Stimulated activated CD8-positive, alpha-beta memory T cell treated with anti-CD3 and anti-CD28 coated beads, Interleukin-12 subunit alpha, Interleukin-12 subunit beta, amount 100 ng/mL, for 4 hours (primary cell): ENCODE measurements at regions not wholly inside any gene's neighbourhood (a gene's known extent, or its start where the extent isn't known, plus 50 kb on each side); places are given as distances from the start of the nearest gene placed in this dataset.
"Not testable (repeated sequence)": the region's sequence is repeated elsewhere in the genome, so short reads cannot be mapped to it uniquely, and the experiment has no call there.

ENCODE experiments used
- DNase-seq: peaks from one replicate; pipeline ENCODE4 v3.0.0-alpha.2; 2020; ENCODE audit warnings: low read depth

DNA sequence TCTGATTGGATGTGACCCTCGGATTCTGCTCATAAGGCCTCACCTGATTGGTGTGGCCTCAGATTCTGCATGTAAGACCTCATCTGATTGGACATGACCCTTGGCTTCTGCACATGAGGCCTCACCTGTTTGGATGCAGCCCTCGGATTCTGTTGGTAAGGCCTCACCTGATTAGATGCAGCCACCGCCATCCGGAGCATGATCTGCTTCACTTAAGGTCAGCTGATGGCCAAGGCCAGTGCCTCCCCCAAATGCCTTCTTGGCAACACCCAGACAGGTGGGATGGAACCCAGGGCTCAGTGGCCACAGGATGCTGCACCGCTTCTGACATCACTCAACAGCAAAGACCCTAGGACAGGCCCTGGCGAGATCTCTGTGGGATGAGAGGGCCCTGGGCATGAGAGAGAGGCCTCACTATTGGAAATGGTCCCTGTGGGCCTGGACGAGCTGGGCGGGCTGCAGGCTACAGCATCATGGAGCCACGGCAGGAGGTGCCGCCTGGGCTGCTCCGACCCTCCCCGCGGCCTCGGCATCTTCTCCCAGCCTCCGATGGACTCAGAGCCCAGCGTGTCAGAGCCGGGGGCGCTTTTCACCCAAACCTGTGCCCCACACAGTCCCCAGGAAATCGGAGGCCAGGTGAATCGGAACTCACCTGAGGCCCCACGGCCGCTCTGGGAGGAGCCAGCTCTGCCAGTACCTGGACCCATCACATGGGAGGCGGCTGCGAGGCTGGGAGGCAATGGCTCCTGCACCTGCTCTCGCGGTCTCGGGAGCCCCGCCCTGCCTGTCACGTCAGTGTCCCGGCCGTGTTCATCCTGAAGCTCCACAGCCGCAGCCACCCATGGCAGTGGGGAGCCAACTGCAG, 60.9 kb upstream of the ZNF469 start:
- DNase-seq: no peak

DNA sequence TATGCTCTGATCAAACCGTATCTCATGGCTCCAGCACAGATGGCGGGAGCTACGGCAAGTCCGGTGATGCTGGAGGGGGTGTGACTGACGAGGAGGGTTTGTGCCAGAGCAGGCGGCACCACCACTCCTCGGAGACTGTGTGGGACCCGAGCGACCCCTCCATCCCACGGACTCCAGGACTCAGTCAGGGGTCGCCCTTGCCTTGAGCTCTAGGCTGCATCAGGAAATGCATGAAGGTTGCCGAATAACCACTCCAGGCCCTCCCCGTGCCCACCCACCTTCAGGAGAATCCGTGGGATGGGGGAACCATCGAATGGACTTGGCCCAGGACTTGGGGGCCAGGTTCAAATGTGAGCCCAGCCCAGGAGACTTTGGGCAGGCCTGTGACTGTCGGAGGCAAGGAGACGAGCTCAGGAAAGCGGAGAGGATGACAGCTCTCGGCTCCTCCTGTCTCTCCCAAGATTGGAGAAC, 60.2 kb upstream of the ZNF469 start:
- DNase-seq: no peak

DNA sequence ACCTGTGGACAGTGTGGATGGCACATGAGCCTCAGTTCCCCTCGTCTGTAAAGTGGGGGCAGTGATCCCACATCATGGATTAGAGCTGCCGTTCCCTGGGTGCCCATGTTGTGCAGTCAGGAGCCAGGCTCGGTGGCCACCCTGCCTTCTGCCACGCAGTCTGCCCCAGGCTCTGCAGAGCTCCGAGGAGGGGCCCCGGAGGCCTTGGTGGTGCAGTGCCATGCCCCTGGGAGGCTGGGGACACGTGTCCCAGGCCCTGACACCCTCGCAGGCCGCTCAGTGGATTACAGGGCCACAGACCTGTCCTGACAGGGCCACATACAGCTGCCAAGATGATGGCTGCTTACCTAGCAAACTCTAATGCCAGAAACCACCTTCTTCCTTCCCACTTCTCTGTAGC, 59.7 kb upstream of the ZNF469 start:
- no peak for DNase-seq

DNA sequence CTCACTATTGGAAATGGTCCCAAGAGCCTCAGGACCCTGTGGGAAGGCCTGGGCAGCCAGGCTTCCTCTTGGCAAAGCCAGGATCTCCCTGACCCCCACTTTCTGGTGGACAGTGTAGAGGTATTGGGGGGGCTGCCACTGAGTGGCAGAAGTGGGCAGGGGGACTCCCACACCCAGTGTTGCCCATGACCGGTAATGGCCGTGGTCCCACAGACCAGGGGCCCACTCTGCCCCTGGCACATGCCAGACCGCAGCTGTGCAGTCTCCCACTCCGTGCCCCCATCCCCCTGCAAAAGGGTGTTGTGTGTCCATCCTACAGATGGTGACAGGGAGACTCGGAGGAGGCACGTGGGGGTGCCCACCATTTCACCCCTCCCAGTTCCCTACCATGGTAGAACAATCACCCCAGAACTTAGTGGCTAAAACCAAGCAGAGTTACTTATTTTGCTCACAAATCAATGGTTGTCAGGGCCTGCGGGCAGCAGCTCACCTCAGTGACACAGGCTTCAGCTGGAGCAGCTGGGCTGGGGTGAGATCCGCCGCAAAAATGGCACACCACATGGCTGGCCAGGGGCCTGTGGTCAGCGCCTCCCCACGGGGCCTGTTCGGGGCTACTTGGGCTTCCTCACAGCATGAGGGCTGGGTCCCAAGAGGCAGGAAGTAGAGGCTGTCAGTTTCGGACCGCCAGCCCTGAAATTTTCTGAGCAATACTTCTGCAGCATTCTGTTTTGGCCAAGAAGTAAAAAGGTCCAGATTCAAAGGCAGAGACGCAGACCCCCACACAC, 59.0 kb upstream of the ZNF469 start:
- no peak for DNase-seq

DNA sequence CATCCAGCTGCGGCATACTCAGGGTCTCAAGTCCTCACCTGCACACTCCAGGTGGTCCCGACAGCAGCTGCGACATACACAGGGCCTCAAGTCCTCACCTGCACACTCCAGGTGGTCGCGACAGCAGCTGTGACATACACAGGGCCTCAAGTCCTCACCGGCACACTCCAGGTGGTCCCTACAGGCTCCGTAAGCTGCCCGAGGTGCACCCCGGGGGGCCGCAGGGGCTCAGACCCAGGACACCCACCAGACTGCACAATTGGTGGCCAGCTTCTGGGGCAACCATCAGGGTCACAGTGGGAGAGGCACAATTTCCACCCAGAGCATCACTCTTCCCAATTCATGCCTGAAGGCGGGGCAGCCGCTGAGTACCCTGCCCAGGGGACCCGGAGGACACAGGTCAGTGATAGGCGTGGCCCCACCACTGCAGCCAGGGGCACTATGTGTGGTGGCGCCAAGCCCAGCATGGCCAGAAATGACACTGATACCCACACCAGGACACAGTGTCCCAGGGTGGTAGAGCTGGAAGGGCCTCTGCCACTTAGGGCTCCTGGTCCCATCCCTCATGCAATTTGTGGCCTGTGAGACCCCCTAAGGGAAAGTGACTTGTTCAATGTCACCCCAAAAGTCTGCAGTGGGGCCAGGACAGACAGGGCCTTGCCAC, 57.5 kb upstream of the ZNF469 start:
- DNase-seq: no peak

DNA sequence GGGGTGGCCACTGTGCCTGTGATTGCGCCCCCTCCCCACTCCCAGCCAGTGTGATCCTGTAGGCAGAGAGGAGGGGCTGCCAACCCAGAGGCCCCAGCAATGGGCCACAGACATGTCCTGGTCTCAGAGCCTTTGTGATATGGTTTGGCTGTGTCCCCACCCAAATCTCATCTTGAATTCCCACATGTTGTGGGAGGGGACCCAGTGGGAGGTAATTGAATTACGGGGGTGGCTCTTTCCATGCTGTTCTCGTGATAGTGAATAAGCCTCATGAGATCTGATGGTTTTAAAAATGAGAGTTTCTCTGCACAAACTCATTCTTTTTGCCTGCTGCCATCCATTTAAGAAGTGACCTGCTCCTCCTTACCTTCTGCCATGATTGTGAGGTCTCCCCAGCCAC, 56.8 kb upstream of the ZNF469 start:
- no peak for DNase-seq

DNA sequence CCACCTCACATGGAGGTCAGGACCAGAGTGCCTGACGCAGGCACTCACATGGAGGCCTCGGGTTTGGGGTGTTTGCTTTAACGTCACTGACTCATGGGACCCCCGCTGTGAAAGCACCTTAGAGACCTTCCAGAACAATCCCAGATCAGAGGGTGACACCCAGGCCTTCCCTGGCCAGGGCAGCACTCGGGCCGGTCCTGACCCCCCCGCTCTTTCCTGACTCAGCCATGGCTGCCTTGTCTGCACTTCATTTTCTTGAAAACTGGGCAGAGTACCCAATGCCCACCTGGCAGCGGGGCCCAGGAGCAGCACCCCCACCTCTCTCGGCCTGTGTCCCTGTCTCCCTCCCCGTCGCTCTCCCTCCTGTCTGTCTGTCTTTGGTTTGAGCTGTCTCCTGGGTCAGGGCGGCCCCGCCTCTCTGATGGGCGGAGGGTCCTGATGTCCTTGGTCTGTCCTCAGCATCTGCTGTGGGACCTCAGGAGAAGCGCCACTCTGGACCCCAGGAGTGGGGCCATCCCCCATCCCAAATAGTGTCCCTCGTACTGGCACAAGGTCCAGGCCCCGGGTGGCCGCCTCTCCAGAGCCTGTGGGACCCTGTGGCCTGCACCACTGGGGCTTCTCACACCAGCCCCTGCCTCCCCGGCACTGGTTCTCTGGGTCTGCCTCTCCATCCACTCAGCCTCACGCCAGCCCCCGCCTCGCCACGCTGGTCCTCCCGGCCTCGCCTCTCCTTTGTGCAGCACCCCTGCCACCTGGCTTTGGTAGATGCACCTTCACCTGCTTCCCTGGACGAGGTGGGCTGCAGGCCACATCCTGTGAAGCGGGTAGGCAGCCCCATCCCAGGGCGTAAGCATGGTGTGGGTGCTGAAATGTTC, 55.9 kb upstream of the ZNF469 start:
- no peak for DNase-seq

DNA sequence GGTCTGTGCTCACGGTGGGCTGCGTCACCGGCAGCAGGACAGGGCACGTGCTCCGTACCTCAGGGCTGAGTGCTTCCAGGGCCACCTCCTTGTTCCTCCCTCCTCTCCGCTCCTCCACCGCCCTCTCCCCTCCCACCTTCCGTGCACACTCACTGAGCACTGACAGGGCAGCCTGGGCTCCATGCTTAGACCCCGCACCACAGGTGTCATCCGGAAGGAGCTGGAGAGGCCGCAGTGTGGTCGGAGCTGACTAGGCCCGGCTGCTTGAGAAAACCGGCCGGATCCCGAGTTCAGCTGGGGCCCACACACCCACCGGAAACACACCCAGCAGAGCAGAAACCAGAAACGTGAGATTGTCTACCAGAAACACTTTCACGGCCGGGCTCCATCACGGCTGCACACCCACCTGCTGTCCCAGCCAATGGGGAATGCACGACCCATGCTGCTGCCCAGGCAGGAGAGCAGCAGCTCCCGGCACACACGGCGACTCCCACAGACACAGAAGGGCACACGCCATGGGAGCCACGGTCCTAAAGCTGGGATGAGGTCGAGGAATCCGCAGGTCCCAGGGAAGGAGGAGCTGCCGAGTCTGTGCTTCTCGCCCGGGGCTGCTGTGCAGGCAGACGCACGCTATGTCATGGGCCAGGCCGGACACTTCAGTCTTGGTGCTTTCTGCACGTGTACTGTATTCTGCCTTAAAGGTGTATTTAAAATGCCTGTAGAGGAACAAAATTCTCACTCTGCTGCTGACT, 55.0 kb upstream of the ZNF469 start:
- no peak for DNase-seq

DNA sequence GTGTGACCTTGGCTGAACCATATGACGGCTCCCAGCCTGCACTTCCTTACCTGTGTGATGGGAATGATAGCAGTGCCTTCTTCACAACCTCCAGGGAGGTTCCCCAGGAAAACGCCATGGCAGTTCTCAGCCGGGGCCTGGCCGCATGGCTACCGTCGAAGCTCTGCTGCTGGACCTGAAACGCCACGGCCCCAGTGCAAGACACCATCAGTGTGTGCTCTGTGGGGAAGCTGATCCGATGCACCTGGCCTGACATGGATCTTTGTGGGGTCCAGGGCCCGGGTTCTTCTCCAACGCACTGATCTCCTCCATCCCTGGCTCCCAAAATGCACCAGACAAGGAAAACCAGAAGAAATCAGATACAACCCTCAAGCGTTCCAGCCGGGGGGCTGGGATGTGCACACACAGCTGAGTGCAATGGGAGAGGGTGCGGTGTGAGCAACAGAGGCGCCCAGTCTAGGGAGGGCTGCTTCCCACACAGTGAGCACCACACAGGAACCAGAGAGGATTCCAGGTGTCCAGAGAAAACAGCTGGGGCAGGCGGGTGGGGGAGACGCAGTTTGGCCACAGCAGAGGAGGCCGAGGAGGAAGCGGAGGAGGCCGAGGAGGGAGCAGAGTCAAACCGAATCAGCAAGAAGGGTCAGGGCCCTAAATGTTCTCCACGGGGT, 54.3 kb upstream of the ZNF469 start:
- DNase-seq: no peak

DNA sequence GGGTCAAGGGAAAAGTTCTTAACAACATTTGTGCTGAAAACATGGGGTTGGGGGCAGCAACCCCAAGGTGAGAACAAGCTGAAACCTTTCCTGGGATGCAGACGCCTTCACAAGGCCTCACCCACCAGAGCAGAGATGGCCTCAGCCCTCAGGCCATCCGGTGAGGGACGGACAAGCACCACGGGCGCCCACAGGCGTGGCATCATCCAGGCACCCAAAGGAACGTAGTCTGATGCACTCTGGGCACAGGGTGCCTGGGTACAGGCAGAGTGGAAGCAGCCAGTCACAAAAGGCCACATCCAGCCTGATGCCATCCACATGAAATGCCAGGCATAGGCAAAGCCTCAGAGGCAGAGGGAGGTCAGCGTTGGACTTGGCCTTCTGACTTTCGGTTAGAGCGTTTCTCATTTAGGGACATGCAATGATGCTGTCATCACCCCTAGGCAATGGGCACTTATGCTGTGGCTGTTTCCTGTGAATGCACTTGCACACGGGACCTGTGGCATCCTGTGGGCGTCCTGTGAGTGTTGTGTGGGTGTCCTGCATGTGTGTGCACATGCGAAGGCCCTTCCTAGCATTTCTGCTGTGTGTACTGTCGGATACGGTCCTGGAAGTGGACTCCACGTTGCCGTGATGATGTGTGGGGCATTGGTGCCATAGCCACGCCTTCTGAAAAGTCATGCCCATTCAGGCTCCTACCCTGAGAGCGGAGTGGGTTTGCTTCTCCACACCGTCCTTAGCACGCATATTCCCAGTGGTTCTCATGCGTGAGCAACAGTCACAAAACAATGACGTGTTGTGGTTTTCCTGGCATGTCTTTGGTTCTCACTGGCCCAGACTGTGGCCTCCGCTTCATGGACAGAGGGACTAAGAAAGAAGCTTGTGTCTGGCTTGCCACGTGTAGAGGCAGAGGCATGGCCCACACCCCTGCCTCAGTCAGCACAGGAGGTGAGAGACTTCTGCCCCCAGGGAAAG, 52.7 kb upstream of the ZNF469 start:
- DNase-seq: no peak

DNA sequence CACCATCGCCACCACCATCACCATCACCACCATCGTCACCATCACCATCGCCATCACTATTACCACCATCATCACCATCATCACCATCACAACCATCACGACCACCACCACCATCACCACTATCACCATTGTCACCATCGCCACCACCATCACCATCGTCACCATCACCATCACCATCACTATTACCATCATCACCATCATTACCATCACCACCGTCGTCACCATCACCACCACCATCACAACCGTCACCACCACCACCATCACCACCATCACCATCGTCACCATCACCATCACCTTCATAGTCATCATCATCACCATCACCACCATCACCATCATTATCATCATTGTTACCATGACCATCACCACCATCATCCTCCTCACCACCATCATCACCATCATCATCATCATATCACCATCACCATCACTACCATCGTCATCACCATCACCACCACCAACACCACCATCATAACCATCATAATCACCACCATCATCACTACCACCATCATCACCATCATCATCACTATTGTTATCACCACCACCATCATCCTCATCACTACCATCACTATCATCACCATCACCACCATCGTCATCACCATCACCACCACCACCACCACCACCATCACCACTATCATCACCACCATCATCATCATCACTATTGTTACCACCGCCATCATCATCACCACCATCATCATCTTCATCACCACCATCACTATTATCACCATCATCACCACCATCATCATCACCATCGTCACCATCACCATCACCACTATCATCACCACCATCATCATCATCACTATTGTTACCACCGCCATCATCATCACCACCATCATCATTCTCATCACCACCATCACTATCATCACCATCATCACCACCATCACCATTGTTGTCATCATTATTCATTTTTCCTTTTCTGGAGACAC, 51.5 kb upstream of the ZNF469 start:
- DNase-seq: no peak

DNA sequence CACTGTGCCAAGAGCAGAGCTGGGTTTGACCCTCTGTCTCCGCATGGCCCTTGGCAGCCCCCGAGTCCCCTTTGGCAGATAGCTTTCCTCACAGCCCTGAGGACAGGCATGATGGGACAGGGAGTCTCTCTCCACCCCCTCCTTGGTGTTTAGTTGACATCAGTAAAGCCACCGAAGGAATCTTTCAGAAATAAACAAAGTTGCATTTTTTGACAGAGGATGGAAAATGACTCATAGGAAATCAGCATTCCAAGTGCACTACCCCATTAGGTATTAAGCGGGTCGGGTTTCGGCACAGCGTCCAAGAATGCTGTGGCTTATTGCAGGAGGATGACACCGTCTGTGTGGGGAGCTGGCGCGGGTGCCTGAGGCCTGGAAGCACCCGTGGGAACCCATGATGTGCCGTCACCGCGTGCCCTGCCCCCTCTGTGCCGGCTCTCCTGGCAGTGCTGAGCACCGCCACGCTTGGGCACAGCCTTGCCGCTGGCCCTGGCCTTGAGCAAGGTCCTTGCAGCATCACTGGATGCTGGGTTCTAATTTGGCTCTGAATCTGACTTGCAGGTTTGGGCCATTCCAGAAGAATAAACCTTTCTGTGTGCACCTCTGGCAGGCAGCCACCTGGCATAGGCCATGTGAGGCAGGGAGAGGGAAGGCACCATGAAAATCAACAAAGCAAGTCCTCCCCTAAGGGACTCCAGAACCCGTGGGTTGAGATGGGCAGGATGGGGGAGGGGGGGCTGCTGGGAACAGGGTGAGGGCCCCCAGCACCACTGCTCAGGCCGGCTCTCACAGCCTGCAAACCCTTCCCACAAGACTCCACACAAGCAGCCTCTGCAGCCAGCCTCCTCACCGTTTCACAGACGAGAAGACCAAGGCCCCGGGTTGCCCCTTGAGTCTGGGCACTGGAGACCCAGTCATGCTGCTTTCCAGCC, 50.5 kb upstream of the ZNF469 start:
- DNase-seq: no peak

DNA sequence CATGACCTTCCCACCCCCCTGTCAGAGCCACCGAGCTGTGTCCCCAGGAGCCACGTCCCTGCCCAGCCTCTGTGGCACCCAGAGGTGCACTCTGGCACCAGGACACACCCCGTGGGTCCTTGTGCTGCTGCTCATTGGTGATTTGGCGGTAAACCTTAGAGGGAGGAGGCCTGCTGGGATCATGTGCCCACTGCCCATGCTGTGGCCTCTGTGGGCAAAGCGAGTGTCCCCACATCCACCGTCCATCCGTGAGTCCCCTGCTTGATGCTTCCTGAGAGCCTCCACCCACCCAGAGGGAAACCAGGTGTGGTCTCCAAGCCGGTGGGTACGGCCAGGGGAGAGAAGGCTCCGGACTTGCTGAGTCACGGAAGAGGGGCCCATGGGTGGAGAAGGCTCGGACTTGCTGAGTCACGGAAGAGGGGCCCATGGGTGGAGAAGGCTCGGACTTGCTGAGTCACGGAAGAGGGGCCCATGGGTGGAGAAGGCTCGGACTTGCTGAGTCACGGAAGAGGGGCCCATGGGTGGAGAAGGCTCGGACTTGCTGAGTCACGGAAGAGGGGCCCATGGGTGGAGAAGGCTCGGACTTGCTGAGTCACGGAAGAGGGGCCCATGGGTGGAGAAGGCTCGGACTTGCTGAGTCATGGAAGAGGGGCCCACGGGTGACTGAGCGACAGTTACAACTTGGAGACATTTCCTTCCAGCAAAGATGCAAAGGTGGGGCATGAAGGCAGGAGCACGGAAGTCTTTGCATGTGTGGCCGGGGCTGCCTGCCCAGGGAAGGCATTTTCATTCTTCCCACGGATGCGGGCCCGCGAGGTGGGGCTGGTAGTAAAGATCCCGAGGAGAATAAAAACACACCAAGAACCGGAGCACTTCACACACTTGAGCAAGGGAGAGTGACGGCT, 49.6 kb upstream of the ZNF469 start:
- not testable (repeated sequence) for DNase-seq
